Panc1 (cell line): ENCODE measurements at regions not wholly inside any gene's neighbourhood (a gene's known extent, or its start where the extent isn't known, plus 50 kb on each side); places are given as distances from the start of the nearest gene placed in this dataset.

ENCODE experiments used
- ATAC-seq: fragments of 200-7000 bp; cut with Tn5 transposase; 2 replicates; pipeline ENCODE4 v1.9.1; 2020; ENCODE audit warnings: mild to moderate bottlenecking, moderate library complexity
- BruUV-seq: library from RNA; stranded (reverse); fragments of 400-500 nt; replicated peaks from 2 replicates; lab custom pipeline; 2021; lab: Mats Ljungman, UMichigan
- CTCF ChIA-PET: fragments of 300-600 bp; sonication (Branson Sonifier 250); formaldehyde crosslinking; loops from one replicate; lab custom pipeline; 2022; ENCODE audit warnings: antibody characterized with exemption; lab: Charles Lee
- POLR2A ChIA-PET: fragments of 300-600 bp; sonication (Branson Sonifier 250); formaldehyde crosslinking; loops from one replicate; lab custom pipeline; 2022; ENCODE audit warnings: antibody characterized with exemption; lab: Charles Lee
- DNase-seq: peaks from one replicate; pipeline ENCODE4 v3.0.0-alpha.2; 2010; ENCODE audit warnings: low read depth, low spot score
- H3K27ac ChIP-seq: 2 replicates; pipeline ENCODE4 v1.5.1; 2011; ENCODE audit warnings: mild to moderate bottlenecking, low read length, inconsistent platforms
- H3K27me3 ChIP-seq: fragments of 200-500 bp; sonication (Bioruptor generic); 2 replicates; pipeline ENCODE4 v1.6.0; 2014; ENCODE audit warnings: low read length, inconsistent platforms; ENCODE audit not compliant: control insufficient read depth, insufficient read depth
- H3K36me3 ChIP-seq: fragments of 200-500 bp; sonication (Bioruptor generic); 2 replicates; pipeline ENCODE4 v1.5.1; 2014; ENCODE audit warnings: inconsistent platforms, mild to moderate bottlenecking, low read length, moderate library complexity; ENCODE audit not compliant: control insufficient read depth, insufficient read depth
- H3K4me1 ChIP-seq: 2 replicates; pipeline ENCODE4 v1.5.1; 2011; ENCODE audit warnings: inconsistent platforms, mild to moderate bottlenecking, low read length, moderate library complexity; ENCODE audit not compliant: control insufficient read depth, insufficient read depth
- H3K4me3 ChIP-seq, 2 experiments: 2 replicates each; pipeline ENCODE4 v1.5.1; 2011 to 2012; ENCODE audit warnings: low read depth in 2 of 2, low read length in 2 of 2, mild to moderate bottlenecking in 2 of 2, inconsistent platforms in 1 of 2, moderate library complexity in 1 of 2
- H3K9me3 ChIP-seq: fragments of 200-500 bp; sonication (Bioruptor generic); 2 replicates; pipeline ENCODE4 v1.5.1; 2014; ENCODE audit warnings: low read depth, mild to moderate bottlenecking, inconsistent platforms, low read length, moderate library complexity; ENCODE audit not compliant: control insufficient read depth, insufficient read depth
- CTCF ChIP-seq: fragments of 450-650 bp; IDR thresholded peaks from 2 replicates; pipeline ENCODE4 v1.5.1; 2017; ENCODE audit warnings: mild to moderate bottlenecking
- POLR2AphosphoS5 ChIP-seq: IDR thresholded peaks from 2 replicates; pipeline ENCODE4 v1.6.1; 2012; ENCODE audit warnings: mild to moderate bottlenecking, low read depth, low read length, moderate library complexity
- REST ChIP-seq, 2 experiments: IDR thresholded peaks; 2 replicates each; pipeline ENCODE4 v1.6.1; 2011 to 2012; ENCODE audit warnings: low read depth in 2 of 2, control low read depth in 1 of 2, low read length in 1 of 2, mild to moderate bottlenecking in 1 of 2, moderate library complexity in 1 of 2; ENCODE audit not compliant: insufficient read depth in 1 of 2
- SIN3A ChIP-seq: IDR thresholded peaks from 2 replicates; pipeline ENCODE4 v1.6.1; 2012; ENCODE audit warnings: low read depth, mild to moderate bottlenecking, low read length, moderate library complexity, borderline replicate concordance; ENCODE audit not compliant: insufficient read depth
- TCF7L2 ChIP-seq: IDR thresholded peaks from 2 replicates; pipeline ENCODE4 v1.6.1; 2011; ENCODE audit warnings: mild to moderate bottlenecking, low read depth, low read length, inconsistent platforms
- in situ Hi-C: cut with HindIII; loops from 2 replicates; pipeline ENCODE4 v1.10.0; 2016; ENCODE audit warnings: low sequenced_read_pairs, low pct_unique_long_range_greater_than_20kb
- intact Hi-C: fragments of 100-400 bp; cut with micrococcal nuclease; formaldehyde crosslinking; loops from one replicate; pipeline ENCODE4 v1.10.0; 2022; ENCODE audit not compliant: unreplicated experiment

GRCh38 chr10:131651674-131652437, 249.0 kb upstream of the PPP2R2D start:
- DNase-seq: no peak

More at GRCh38 chr10:131651674-131652437, 249.0 kb upstream of the PPP2R2D start:
- TF ChIP-seq POLR2AphosphoS5: no peak
- TF ChIP-seq SIN3A: no peak
- no peak for TF ChIP-seq REST (IDR thresholded peaks at IDR 0.05; ENCODE audit: insufficient read depth in 1 of 2, low read depth in 2 of 2, low read length in 1 of 2)
- TF ChIP-seq TCF7L2: no peak
- TF ChIP-seq CTCF: no peak
- in situ Hi-C loops: no loop called here
- Histone ChIP-seq H3K27me3 (no peaks in the 10 kb centered on the region), H3K4me1 (0 out of 2 replicates have a peak, but pooled peaks cover 3% of the 10 kb centered on the region), H3K36me3 (no peaks in the 10 kb centered on the region), H3K4me3 (no peak overlapping the region), H3K9me3 (no peaks in the 10 kb centered on the region), H3K27ac (no peak overlapping the region)
- intact Hi-C loops: no loop called here
- ChIA-PET POLR2A (no interaction called here), CTCF (no interaction called here)
- BruUV-seq: no TSS peak
- no peak; the same call in 1 of the 2 replicates for ATAC-seq
